ENCODE measurements at regions not wholly inside any gene's neighbourhood (a gene's known extent, or its start where the extent isn't known, plus 50 kb on each side); places are given as distances from the start of the nearest gene placed in this dataset.

DNA sequence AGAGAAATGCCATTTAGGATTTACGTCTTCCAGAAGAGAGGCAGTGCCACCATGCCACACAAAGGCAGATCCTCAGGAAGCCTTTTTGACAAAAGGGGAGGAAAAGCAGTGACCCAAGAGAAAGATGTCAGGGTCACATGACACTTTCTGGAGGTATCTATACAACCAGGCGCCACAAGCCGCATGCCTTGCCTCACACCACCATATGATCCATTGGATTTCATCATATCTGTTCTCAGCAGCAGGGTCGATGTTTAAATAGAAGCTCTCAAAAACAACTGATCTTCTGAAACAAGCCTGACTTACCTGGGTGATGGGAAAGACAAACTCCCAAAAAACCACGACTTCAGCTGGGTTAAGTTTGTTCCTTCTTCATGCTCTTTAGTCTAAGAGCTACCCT, 52.5 kb upstream of the UNC5B start:
- Histone ChIP-seq H3K9me3 (no peaks in the 10 kb centered on the region), H3K27ac (no peak overlapping the region), H3K4me1 (ENCODE audit: control insufficient read depth in 1 of 2, low read depth in 2 of 2) (no peaks in the 10 kb centered on the region), H3K27me3 (replicated peaks; ENCODE audit: insufficient read depth) (no peaks in the 10 kb centered on the region), H3K4me3 (no peak overlapping the region), H3K36me3 (no peaks in the 10 kb centered on the region)
- no peak for DNase-seq (ENCODE audit: low spot score)
- TF ChIP-seq, protein P1, sequence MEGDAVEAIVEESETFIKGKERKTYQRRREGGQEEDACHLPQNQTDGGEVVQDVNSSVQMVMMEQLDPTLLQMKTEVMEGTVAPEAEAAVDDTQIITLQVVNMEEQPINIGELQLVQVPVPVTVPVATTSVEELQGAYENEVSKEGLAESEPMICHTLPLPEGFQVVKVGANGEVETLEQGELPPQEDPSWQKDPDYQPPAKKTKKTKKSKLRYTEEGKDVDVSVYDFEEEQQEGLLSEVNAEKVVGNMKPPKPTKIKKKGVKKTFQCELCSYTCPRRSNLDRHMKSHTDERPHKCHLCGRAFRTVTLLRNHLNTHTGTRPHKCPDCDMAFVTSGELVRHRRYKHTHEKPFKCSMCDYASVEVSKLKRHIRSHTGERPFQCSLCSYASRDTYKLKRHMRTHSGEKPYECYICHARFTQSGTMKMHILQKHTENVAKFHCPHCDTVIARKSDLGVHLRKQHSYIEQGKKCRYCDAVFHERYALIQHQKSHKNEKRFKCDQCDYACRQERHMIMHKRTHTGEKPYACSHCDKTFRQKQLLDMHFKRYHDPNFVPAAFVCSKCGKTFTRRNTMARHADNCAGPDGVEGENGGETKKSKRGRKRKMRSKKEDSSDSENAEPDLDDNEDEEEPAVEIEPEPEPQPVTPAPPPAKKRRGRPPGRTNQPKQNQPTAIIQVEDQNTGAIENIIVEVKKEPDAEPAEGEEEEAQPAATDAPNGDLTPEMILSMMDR (IDR thresholded peaks at IDR 0.05): no peak
- no peak for ATAC-seq (ENCODE audit: insufficient number of reproducible peaks, low FRiP score, low read depth)

DNA sequence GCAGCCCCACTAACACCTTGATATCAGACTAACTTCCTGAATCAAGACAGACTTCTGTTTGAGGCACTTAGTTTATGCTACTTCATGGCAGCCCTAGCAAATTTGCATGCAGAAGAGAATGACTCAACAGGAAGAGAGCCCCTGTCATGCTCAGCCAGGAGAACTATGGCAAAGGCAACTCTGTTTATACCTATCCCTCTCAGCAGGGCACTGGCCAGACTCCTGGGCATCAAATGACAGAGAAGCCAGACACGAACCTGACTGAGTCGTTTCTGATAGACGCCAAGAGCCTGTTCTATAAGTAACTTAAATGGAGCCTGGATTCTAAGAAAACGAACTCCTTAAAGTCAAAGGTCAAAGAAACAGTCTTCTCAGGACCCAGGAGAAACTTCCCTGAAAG, 50.9 kb upstream of the UNC5B start:
- Histone ChIP-seq H3K27me3 (replicated peaks; ENCODE audit: insufficient read depth) (no peaks in the 10 kb centered on the region), H3K27ac (no peak overlapping the region), H3K36me3 (no peaks in the 10 kb centered on the region), H3K9me3 (no peaks in the 10 kb centered on the region), H3K4me3 (no peak overlapping the region), H3K4me1 (ENCODE audit: control insufficient read depth in 1 of 2, low read depth in 2 of 2) (no peaks in the 10 kb centered on the region)
- TF ChIP-seq, protein P1 (IDR thresholded peaks at IDR 0.05): no peak
- ATAC-seq (ENCODE audit: insufficient number of reproducible peaks, low FRiP score, low read depth) (no peak), DNase-seq (ENCODE audit: low spot score) (no peak)

All from thoracic aorta (tissue), 2 donors.